Sigmoid colon (tissue), 6 donors: ENCODE measurements at regions not wholly inside any gene's neighbourhood (a gene's known extent, or its start where the extent isn't known, plus 50 kb on each side); places are given as distances from the start of the nearest gene placed in this dataset.

Experiments
- DNase-seq: peaks from one replicate; pipeline ENCODE4 v3.0.0-alpha.2; 2019
- H3K27ac ChIP-seq, 4 donors: fragments of 200-600 bp; sonication (generic); one replicate each; pipeline ENCODE4 v1.5.1; 2016 to 2019; ENCODE audit warnings: mild to moderate bottlenecking in 1 of 4
- H3K27me3 ChIP-seq, 3 donors: fragments of 200-600 bp; sonication (generic); one replicate each; pipeline ENCODE4 v1.5.1; 2019; ENCODE audit warnings: mild to moderate bottlenecking in 1 of 3
- H3K36me3 ChIP-seq, 4 donors: fragments of 200-600 bp; sonication (generic); one replicate each; pipeline ENCODE4 v1.5.1; 2016 to 2019
- H3K4me1 ChIP-seq, 4 donors: fragments of 200-600 bp; sonication (generic); one replicate each; pipeline ENCODE4 v1.5.1; 2017 to 2019
- H3K4me3 ChIP-seq, 4 donors: fragments of 200-600 bp; sonication (generic); one replicate each; pipeline ENCODE4 v1.5.1; 2017 to 2019; ENCODE audit warnings: mild to moderate bottlenecking in 2 of 4, moderate library complexity in 1 of 4
- H3K9me3 ChIP-seq, 4 donors: fragments of 200-600 bp in 3 of 4; sonication (generic) in 3 of 4; one replicate each; pipeline versions ENCODE4 v1.5.1 to v1.6.1; 2013 to 2019
- CTCF ChIP-seq, 4 experiments: fragments of 450-650 bp in 3 of 4; fragments of 200-600 bp in 1 of 4; IDR thresholded peaks; one replicate each; pipeline ENCODE4 v1.5.1; 2016 to 2019; ENCODE audit warnings: antibody characterized with exemption in 4 of 4, mild to moderate bottlenecking in 3 of 4, moderate library complexity in 2 of 4
- EP300 ChIP-seq, 4 donors: sonication (generic); formaldehyde crosslinking; IDR thresholded peaks; one replicate each; pipeline ENCODE4 v1.6.1; 2017; ENCODE audit warnings: antibody characterized with exemption in 4 of 4
- POLR2A ChIP-seq, 2 donors: fragments of 450-650 bp; IDR thresholded peaks; one replicate each; pipeline ENCODE4 v1.6.1; 2016; ENCODE audit warnings: antibody characterized with exemption in 2 of 2, mild to moderate bottlenecking in 2 of 2, moderate library complexity in 2 of 2
- POLR2AphosphoS5 ChIP-seq, 4 donors: sonication (generic); formaldehyde crosslinking; IDR thresholded peaks; one replicate each; pipeline ENCODE4 v1.6.1; 2017; ENCODE audit warnings: antibody characterized with exemption in 4 of 4
- WGBS, 2 donors: extraction: QIAGEN DNeasy Blood & Tissue Kit; methylation state at CpG; one replicate each; pipeline ENCODE4 v1.1.7; 2013; 5-methylcytosine and 5-hydroxymethylcytosine counted together
- intact Hi-C: fragments of 100-400 bp; cut with DNase I; formaldehyde crosslinking; loops from one replicate; pipeline ENCODE4 v1.15.1; 2023
- donor health status: healthy with polysubstance abuse.
- donor health status: healthy.

- DNase-seq: no peak
- WGBS, 2 donors: 76 to 83% methylated on average over 4 of the region's 4 CpGs
- no peak for TF ChIP-seq POLR2AphosphoS5 (IDR thresholded peaks at IDR 0.05)
- no peak for TF ChIP-seq CTCF (IDR thresholded peaks at IDR 0.05)
- no peak for TF ChIP-seq POLR2A (IDR thresholded peaks at IDR 0.05)
- no peak for TF ChIP-seq EP300 (IDR thresholded peaks at IDR 0.05)
- no peaks in the 10 kb centered on the region for H3K9me3 ChIP-seq
- peaks cover 0 to 11% (median 2%) of the 10 kb centered on the region in 4 donors for H3K4me1 ChIP-seq
- intact Hi-C loops: no loop called here
- H3K27ac ChIP-seq: no peak overlapping the region
- no peaks in the 10 kb centered on the region for H3K27me3 ChIP-seq
- H3K36me3 ChIP-seq: no peaks in the 10 kb centered on the region
- no peak overlapping the region for H3K4me3 ChIP-seq
Observed at GRCh38 chrX:40282348-40282747, 184.6 kb upstream of the BCOR start.

GRCh38 chrX:40281336-40282005 is 183.7 kb upstream of the BCOR start:
- no peak for DNase-seq
- Histone ChIP-seq H3K4me1 (peaks cover 0 to 11% (median 2%) of the 10 kb centered on the region in 4 donors), H3K27me3 (no peaks in the 10 kb centered on the region), H3K4me3 (no peak overlapping the region), H3K9me3 (no peaks in the 10 kb centered on the region), H3K36me3 (no peaks in the 10 kb centered on the region), H3K27ac (no peak overlapping the region)
- WGBS, 2 donors: 61 to 78% methylated on average over 4 of the region's 4 CpGs
- intact Hi-C loops: no loop called here
- TF ChIP-seq CTCF (IDR thresholded peaks at IDR 0.05) (no peak), EP300 (IDR thresholded peaks at IDR 0.05) (no peak), POLR2A (IDR thresholded peaks at IDR 0.05) (no peak), POLR2AphosphoS5 (IDR thresholded peaks at IDR 0.05) (no peak)

GRCh38 chrX:40279762-40280161 is 182.0 kb upstream of the BCOR start:
- H3K4me1 ChIP-seq: peaks cover 0 to 11% (median 2%) of the 10 kb centered on the region in 4 donors
- no peak overlapping the region for H3K27ac ChIP-seq
- intact Hi-C loops: no loop called here
- no peaks in the 10 kb centered on the region for H3K36me3 ChIP-seq
- no peak overlapping the region for H3K4me3 ChIP-seq
- TF ChIP-seq CTCF (IDR thresholded peaks at IDR 0.05) (no peak), POLR2A (IDR thresholded peaks at IDR 0.05) (no peak), EP300 (IDR thresholded peaks at IDR 0.05) (no peak), POLR2AphosphoS5 (IDR thresholded peaks at IDR 0.05) (no peak)
- H3K27me3 ChIP-seq: no peaks in the 10 kb centered on the region
- no peak for DNase-seq
- WGBS, 2 donors: 54 to 86% methylated on average over 5 of the region's 5 CpGs
- H3K9me3 ChIP-seq: no peaks in the 10 kb centered on the region

GRCh38 chrX:40279091-40279430 is 181.3 kb upstream of the BCOR start:
- Histone ChIP-seq H3K4me3 (no peak overlapping the region), H3K9me3 (no peaks in the 10 kb centered on the region), H3K27ac (no peak overlapping the region), H3K27me3 (no peaks in the 10 kb centered on the region), H3K36me3 (no peaks in the 10 kb centered on the region), H3K4me1 (peaks cover 0 to 11% (median 2%) of the 10 kb centered on the region in 4 donors)
- 55 to 64% methylated on average over 3 of the region's 3 CpGs for WGBS, 2 donors
- TF ChIP-seq POLR2AphosphoS5 (IDR thresholded peaks at IDR 0.05) (no peak), POLR2A (IDR thresholded peaks at IDR 0.05) (no peak), EP300 (IDR thresholded peaks at IDR 0.05) (no peak), CTCF (IDR thresholded peaks at IDR 0.05) (no peak)
- intact Hi-C loops: no loop called here
- no peak for DNase-seq
